ENCODE measurements at regions not wholly inside any gene's neighbourhood (a gene's known extent, or its start where the extent isn't known, plus 50 kb on each side); places are given as distances from the start of the nearest gene placed in this dataset.

DNA sequence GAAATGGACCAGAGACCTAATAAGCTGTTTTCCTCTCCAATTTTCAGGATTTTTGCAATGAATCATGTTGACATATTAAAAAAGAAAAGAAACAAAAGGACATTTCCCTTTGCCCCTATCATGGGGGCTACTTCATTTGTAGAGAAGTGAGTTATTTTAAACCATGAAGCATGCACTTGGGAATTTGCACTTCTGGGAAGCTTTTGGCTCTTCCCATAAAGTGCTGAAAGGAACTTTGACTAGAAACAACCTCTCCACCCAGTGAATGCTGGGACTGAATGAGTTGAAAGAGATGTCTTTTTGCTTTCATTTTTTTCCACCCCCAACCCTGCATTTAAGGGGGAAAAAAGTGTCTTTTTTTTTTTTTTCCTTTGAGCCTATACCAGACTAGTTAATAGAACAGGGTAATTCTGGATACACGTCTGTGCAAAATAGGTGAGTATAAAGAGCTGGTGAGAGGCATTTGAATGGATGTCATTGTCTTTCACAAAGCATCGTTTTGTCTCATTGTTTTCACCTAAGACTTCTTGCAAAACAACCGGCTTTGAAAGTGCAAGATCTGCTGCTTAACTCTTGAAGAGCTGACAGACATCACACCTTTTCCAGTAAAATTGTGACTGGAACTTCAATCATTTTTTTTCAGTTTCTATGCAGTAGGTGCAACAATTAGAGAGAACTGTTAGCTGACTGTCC is 138.7 kb upstream of the BACH2 start:
- peaks cover 0 to 2% (median 0%) of the 10 kb centered on the region in 5 donors for H3K27me3 ChIP-seq (ENCODE audit: control insufficient read depth in 5 of 5, insufficient read depth in 4 of 5, low read length in 5 of 5)
- no peaks in the 10 kb centered on the region for H3K36me3 ChIP-seq (ENCODE audit: control insufficient read depth in 5 of 5, insufficient read depth in 5 of 5, low read length in 5 of 5)
- H3K9ac ChIP-seq (ENCODE audit: low read length in 5 of 5), result no peak overlapping the region
- no peak overlapping the region for H3K4me3 ChIP-seq (ENCODE audit: low read depth in 1 of 5, low read length in 5 of 5)
- peaks cover 0 to 8% (median 7%) of the 10 kb centered on the region in 5 donors for H3K9me3 ChIP-seq (ENCODE audit: control insufficient read depth in 5 of 5, low read length in 5 of 5)
- H3K27ac ChIP-seq (ENCODE audit: low read depth, low read length), result no peak overlapping the region
- H3K4me1 ChIP-seq (ENCODE audit: control insufficient read depth in 5 of 5, insufficient read depth in 5 of 5, low read length in 5 of 5), result no peaks in the 10 kb centered on the region

DNA sequence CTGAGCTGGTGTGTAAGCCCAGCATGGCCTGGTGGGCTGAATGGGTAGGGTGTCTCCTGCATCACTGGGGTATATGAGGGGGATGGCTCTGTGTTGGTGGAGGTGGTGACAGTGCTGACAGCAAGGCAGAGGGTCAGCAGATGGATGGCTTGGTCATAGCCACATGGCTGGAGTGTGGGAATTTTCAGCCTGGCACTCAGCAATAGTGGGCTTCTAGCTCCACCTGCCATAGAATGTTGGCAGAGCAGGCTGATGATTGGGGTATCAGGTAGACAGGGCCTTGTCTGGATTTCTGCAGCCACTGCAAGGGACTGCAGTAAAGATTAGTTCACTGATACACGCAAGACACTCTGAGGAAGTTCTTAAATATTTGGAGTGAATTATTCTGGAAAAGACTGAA is 137.5 kb upstream of the BACH2 start:
- Histone ChIP-seq H3K4me3 (ENCODE audit: low read depth in 1 of 5, low read length in 5 of 5) (no peak overlapping the region), H3K9me3 (ENCODE audit: control insufficient read depth in 5 of 5, low read length in 5 of 5) (peaks cover 6 to 21% (median 17%) of the 10 kb centered on the region in 5 donors), H3K4me1 (ENCODE audit: control insufficient read depth in 5 of 5, insufficient read depth in 5 of 5, low read length in 5 of 5) (no peaks in the 10 kb centered on the region), H3K9ac (ENCODE audit: low read length in 5 of 5) (no peak overlapping the region), H3K27me3 (ENCODE audit: control insufficient read depth in 5 of 5, insufficient read depth in 4 of 5, low read length in 5 of 5) (peaks cover 0 to 2% (median 0%) of the 10 kb centered on the region in 5 donors), H3K27ac (ENCODE audit: low read depth, low read length) (no peak overlapping the region), H3K36me3 (ENCODE audit: control insufficient read depth in 5 of 5, insufficient read depth in 5 of 5, low read length in 5 of 5) (no peaks in the 10 kb centered on the region)

DNA sequence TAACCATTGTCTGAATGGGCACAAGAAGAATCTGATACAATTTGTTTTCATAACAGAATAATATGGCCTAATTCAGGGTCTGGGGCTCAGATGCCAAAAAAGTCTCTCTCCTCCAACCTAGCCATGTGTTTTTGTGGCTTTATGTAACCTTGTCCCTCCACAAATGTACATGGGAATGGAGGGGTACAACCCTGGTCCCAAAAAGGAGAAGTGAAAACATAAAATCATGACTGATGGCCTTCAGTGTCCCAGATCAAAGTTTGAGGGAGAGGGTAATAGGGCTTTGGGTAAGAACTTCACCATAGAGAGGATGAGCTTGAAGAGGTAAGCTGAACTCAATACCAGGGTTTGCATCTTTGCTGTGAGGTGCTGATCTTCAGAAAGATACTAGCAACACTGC is 136.3 kb upstream of the BACH2 start:
- Histone ChIP-seq H3K4me3 (ENCODE audit: low read depth in 1 of 5, low read length in 5 of 5) (no peak overlapping the region), H3K9ac (ENCODE audit: low read length in 5 of 5) (no peak overlapping the region), H3K27me3 (ENCODE audit: control insufficient read depth in 5 of 5, insufficient read depth in 4 of 5, low read length in 5 of 5) (no peaks in the 10 kb centered on the region), H3K36me3 (ENCODE audit: control insufficient read depth in 5 of 5, insufficient read depth in 5 of 5, low read length in 5 of 5) (no peaks in the 10 kb centered on the region), H3K9me3 (ENCODE audit: control insufficient read depth in 5 of 5, low read length in 5 of 5) (peaks cover 6 to 28% (median 20%) of the 10 kb centered on the region in 5 donors), H3K27ac (ENCODE audit: low read depth, low read length) (no peak overlapping the region), H3K4me1 (ENCODE audit: control insufficient read depth in 5 of 5, insufficient read depth in 5 of 5, low read length in 5 of 5) (no peaks in the 10 kb centered on the region)

DNA sequence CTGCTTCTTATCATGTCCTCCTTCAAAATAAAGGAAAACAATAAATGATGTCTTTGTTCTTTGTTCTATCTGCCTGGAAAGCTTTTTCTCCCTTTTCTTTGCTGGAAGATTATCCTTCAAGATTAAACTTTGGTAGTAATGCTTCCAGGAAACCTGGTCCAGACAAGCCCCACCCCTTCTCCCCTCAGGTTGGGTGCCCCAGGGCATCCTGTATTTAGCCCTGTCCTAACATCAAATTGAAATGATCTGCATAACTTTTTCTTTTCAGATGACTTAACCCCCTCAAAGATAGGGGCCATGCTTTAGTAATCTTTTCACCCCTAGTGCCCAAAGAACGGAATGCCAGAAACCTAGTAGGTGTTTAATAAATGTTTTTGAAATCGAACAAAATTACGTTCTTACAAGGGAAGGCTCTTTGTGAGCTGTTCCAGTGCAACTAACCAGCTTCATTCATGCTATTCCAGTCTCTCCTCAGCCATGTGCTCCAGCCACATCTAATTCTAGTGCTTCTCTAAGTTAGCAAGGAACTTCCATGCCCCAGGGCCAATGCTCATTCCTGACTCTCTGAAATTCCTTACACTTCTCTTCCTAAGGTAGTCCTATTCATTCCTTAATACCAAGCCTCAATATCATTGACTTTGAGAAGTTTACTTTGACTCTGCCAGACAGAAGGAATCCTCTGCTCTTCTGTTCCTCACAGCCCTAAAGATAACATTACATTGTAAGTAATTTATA is 135.6 kb upstream of the BACH2 start:
- Histone ChIP-seq H3K27ac (ENCODE audit: low read depth, low read length) (no peak overlapping the region), H3K4me1 (ENCODE audit: control insufficient read depth in 5 of 5, insufficient read depth in 5 of 5, low read length in 5 of 5) (no peaks in the 10 kb centered on the region), H3K9ac (ENCODE audit: low read length in 5 of 5) (no peak overlapping the region), H3K4me3 (ENCODE audit: low read depth in 1 of 5, low read length in 5 of 5) (no peak overlapping the region), H3K36me3 (ENCODE audit: control insufficient read depth in 5 of 5, insufficient read depth in 5 of 5, low read length in 5 of 5) (no peaks in the 10 kb centered on the region), H3K27me3 (ENCODE audit: control insufficient read depth in 5 of 5, insufficient read depth in 4 of 5, low read length in 5 of 5) (no peaks in the 10 kb centered on the region), H3K9me3 (ENCODE audit: control insufficient read depth in 5 of 5, low read length in 5 of 5) (peaks cover 6 to 30% (median 20%) of the 10 kb centered on the region in 5 donors)

DNA sequence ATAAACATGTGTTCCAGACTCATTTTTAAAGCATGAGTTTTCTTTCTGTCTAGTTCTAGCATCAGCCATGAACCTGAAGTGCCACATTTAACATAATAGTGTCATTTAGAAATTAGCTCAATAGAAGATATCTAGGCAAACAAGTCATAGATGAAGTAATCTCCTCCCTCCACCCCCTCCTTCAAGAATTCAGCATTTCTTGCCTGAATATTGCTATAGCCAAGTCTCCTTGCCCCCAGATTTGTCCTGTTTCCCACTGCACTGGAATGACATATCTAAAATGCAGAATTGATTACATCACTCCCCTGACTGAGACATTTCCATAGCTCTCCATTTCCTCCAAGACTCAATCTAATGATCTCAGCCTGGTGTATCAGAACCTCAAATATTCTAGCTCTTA is 134.9 kb upstream of the BACH2 start:
- Histone ChIP-seq H3K4me1 (ENCODE audit: control insufficient read depth in 5 of 5, insufficient read depth in 5 of 5, low read length in 5 of 5) (no peaks in the 10 kb centered on the region), H3K36me3 (ENCODE audit: control insufficient read depth in 5 of 5, insufficient read depth in 5 of 5, low read length in 5 of 5) (no peaks in the 10 kb centered on the region), H3K4me3 (ENCODE audit: low read depth in 1 of 5, low read length in 5 of 5) (no peak overlapping the region), H3K27ac (ENCODE audit: low read depth, low read length) (no peak overlapping the region), H3K9me3 (ENCODE audit: control insufficient read depth in 5 of 5, low read length in 5 of 5) (peaks cover 6 to 30% (median 20%) of the 10 kb centered on the region in 5 donors), H3K9ac (ENCODE audit: low read length in 5 of 5) (no peak overlapping the region), H3K27me3 (ENCODE audit: control insufficient read depth in 5 of 5, insufficient read depth in 4 of 5, low read length in 5 of 5) (no peaks in the 10 kb centered on the region)

DNA sequence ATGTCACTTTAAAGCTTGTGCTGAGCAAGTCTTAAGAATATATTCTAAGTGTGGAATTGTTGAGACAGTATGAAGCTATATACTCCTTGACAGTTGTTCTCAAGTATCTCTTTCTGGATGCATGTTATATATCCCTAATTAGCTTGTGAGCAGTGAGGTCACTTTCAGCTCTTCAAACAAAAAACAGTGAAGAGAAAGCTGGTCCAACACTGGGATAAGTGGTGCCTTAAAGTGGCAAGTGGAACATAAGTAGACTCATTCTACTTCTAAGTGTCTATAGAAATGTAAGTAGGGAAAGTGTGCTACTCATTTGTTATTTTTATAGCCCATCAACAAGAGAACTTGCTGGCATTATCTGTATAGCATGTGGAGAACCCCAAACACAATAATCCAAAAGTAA is 133.1 kb upstream of the BACH2 start:
- Histone ChIP-seq H3K9me3 (ENCODE audit: control insufficient read depth in 5 of 5, low read length in 5 of 5) (peaks cover 6 to 30% (median 20%) of the 10 kb centered on the region in 5 donors), H3K27ac (ENCODE audit: low read depth, low read length) (no peak overlapping the region), H3K9ac (ENCODE audit: low read length in 5 of 5) (no peak overlapping the region), H3K4me3 (ENCODE audit: low read depth in 1 of 5, low read length in 5 of 5) (no peak overlapping the region), H3K4me1 (ENCODE audit: control insufficient read depth in 5 of 5, insufficient read depth in 5 of 5, low read length in 5 of 5) (no peaks in the 10 kb centered on the region), H3K27me3 (ENCODE audit: control insufficient read depth in 5 of 5, insufficient read depth in 4 of 5, low read length in 5 of 5) (no peaks in the 10 kb centered on the region), H3K36me3 (ENCODE audit: control insufficient read depth in 5 of 5, insufficient read depth in 5 of 5, low read length in 5 of 5) (no peaks in the 10 kb centered on the region)

DNA sequence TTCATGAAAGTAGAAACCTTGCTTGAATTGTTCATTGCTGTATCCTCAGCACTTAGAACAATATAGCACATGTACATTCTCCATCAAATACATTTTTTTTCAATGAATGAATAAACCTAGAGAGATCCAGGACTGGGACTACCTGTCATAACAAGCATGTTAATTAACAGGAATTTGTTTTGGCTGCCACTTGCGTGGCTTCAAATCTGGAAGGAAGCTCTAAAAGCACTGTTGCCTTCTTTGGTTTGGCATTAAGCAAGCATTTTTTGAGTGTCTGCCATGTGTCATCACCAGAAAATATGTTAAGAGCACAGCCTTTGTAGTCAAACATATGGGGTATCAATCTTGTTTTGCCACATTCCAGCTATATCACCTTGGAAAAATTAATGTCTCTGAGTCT is 131.9 kb upstream of the BACH2 start:
- Histone ChIP-seq H3K27ac (ENCODE audit: low read depth, low read length) (no peak overlapping the region), H3K36me3 (ENCODE audit: control insufficient read depth in 5 of 5, insufficient read depth in 5 of 5, low read length in 5 of 5) (no peaks in the 10 kb centered on the region), H3K4me1 (ENCODE audit: control insufficient read depth in 5 of 5, insufficient read depth in 5 of 5, low read length in 5 of 5) (no peaks in the 10 kb centered on the region), H3K27me3 (ENCODE audit: control insufficient read depth in 5 of 5, insufficient read depth in 4 of 5, low read length in 5 of 5) (no peaks in the 10 kb centered on the region), H3K9me3 (ENCODE audit: control insufficient read depth in 5 of 5, low read length in 5 of 5) (peaks cover 6 to 27% (median 20%) of the 10 kb centered on the region in 5 donors), H3K9ac (ENCODE audit: low read length in 5 of 5) (no peak overlapping the region), H3K4me3 (ENCODE audit: low read depth in 1 of 5, low read length in 5 of 5) (no peak overlapping the region)

DNA sequence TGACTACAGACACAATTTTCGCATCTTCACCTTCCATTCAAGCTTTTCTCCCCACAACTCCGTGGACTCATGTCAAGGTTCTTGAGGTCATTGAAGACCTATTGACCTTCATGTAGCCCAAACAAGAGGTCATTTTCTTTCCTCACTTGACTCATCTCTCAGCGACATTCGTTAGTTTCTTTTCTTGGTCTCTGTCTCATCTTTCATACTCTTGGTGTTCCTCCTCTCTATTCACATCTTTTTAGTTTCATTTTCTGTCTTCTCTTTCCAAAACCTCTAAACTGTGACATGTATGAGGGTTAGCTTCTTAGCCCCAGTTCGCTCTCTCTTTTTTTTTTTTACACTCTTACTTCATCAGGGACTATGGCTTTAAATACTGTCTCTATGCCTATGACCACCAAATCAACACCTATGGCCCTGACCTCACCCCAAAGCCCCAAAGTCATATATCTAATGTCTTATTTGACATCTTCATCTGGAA is 128.6 kb upstream of the BACH2 start:
- no peak overlapping the region for H3K9ac ChIP-seq (ENCODE audit: low read length in 5 of 5)
- H3K36me3 ChIP-seq (ENCODE audit: control insufficient read depth in 5 of 5, insufficient read depth in 5 of 5, low read length in 5 of 5), result no peaks in the 10 kb centered on the region
- no peak overlapping the region for H3K4me3 ChIP-seq (ENCODE audit: low read depth in 1 of 5, low read length in 5 of 5)
- H3K4me1 ChIP-seq (ENCODE audit: control insufficient read depth in 5 of 5, insufficient read depth in 5 of 5, low read length in 5 of 5), result no peaks in the 10 kb centered on the region
- no peak overlapping the region for H3K27ac ChIP-seq (ENCODE audit: low read depth, low read length)
- no peaks in the 10 kb centered on the region for H3K27me3 ChIP-seq (ENCODE audit: control insufficient read depth in 5 of 5, insufficient read depth in 4 of 5, low read length in 5 of 5)
- peaks cover 6 to 22% (median 11%) of the 10 kb centered on the region in 5 donors for H3K9me3 ChIP-seq (ENCODE audit: control insufficient read depth in 5 of 5, low read length in 5 of 5)

DNA sequence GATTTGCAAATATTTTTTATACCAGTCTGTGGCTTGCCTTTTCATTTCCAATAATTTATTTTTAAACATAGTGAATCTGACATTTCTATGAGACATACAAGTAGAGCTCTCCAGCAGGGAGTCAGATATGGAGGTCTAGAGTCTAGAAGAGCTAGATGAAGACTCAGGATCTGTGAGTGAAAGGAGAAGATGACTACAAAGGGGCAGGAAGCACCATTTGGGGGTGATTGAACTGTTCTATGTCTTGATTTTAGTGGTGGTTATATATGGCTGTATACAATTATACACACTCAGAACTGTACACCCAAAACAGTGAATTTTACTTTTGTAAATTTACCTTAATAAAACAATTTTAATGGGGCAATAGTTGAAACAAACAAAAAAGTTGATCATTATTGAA is 127.9 kb upstream of the BACH2 start:
- Histone ChIP-seq H3K27me3 (ENCODE audit: control insufficient read depth in 5 of 5, insufficient read depth in 4 of 5, low read length in 5 of 5) (no peaks in the 10 kb centered on the region), H3K27ac (ENCODE audit: low read depth, low read length) (no peak overlapping the region), H3K4me3 (ENCODE audit: low read depth in 1 of 5, low read length in 5 of 5) (no peak overlapping the region), H3K36me3 (ENCODE audit: control insufficient read depth in 5 of 5, insufficient read depth in 5 of 5, low read length in 5 of 5) (no peaks in the 10 kb centered on the region), H3K4me1 (ENCODE audit: control insufficient read depth in 5 of 5, insufficient read depth in 5 of 5, low read length in 5 of 5) (no peaks in the 10 kb centered on the region), H3K9me3 (ENCODE audit: control insufficient read depth in 5 of 5, low read length in 5 of 5) (peaks cover under 1 to 16% (median 6%) of the 10 kb centered on the region in 5 donors), H3K9ac (ENCODE audit: low read length in 5 of 5) (no peak overlapping the region)

DNA sequence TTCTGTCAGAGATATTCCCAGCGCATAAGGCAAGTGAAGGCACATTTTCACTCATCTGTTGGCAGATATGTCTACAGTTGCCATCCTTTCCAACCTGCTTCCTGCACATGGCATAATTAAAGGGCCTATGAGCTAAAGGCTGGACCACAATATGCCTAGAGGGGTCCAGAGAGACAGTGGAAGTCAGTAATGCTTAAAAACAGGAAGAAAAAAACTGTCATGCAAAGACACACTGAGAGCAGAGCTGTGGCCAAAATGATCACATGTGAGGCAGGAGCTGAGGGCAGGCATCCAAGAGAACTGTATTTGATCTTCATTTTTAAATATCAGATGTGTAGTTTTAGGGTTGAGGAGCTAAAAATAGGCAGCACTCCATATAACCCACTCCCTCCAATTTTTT is 125.0 kb upstream of the BACH2 start:
- Histone ChIP-seq H3K9me3 (ENCODE audit: control insufficient read depth in 5 of 5, low read length in 5 of 5) (no peaks in the 10 kb centered on the region), H3K4me1 (ENCODE audit: control insufficient read depth in 5 of 5, insufficient read depth in 5 of 5, low read length in 5 of 5) (no peaks in the 10 kb centered on the region), H3K4me3 (ENCODE audit: low read depth in 1 of 5, low read length in 5 of 5) (no peak overlapping the region), H3K27me3 (ENCODE audit: control insufficient read depth in 5 of 5, insufficient read depth in 4 of 5, low read length in 5 of 5) (no peaks in the 10 kb centered on the region), H3K27ac (ENCODE audit: low read depth, low read length) (no peak overlapping the region), H3K9ac (ENCODE audit: low read length in 5 of 5) (no peak overlapping the region), H3K36me3 (ENCODE audit: control insufficient read depth in 5 of 5, insufficient read depth in 5 of 5, low read length in 5 of 5) (no peaks in the 10 kb centered on the region)
